Stimulated activated naive CD8-positive, alpha-beta T cell treated with anti-CD3 and anti-CD28 coated beads, Interleukin-15, Interleukin-2, amounts not matched to agents 100 U/mL and 50 U/mL, for 24 hours (primary cell): ENCODE measurements at regions not wholly inside any gene's neighbourhood (a gene's known extent, or its start where the extent isn't known, plus 50 kb on each side); places are given as distances from the start of the nearest gene placed in this dataset.
A peak's percentile ranks its signal among the peaks of the same experiment; 100 is the strongest.

ENCODE experiments used
- ATAC-seq: fragments of 150-1000 bp; cut with Tn5 transposase; one replicate; pipeline ENCODE4 v1.10.0; 2021
- DNase-seq: peaks from one replicate; pipeline ENCODE4 v3.0.0; 2021

DNA sequence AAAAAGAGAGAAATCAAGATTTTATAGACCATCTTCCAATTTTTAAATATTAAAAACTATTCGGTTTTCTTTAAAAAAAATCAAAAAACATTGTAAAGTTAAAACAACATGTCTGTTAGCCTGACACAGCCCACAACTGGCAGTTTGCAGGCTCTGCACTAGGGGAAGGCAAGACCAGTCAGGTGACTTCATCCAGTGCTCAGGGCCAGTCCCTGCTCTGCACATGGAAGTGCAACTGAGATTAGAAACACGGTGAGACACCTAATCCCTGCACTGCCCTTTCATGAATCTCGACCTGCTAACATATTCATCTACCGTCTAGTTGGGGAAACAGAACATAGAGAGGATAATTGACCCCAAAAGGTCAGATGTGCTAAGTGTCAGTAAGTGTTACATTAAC, 135.2 kb downstream of the BARD1 start:
- DNase-seq, result no peak
- ATAC-seq, result no peak

DNA sequence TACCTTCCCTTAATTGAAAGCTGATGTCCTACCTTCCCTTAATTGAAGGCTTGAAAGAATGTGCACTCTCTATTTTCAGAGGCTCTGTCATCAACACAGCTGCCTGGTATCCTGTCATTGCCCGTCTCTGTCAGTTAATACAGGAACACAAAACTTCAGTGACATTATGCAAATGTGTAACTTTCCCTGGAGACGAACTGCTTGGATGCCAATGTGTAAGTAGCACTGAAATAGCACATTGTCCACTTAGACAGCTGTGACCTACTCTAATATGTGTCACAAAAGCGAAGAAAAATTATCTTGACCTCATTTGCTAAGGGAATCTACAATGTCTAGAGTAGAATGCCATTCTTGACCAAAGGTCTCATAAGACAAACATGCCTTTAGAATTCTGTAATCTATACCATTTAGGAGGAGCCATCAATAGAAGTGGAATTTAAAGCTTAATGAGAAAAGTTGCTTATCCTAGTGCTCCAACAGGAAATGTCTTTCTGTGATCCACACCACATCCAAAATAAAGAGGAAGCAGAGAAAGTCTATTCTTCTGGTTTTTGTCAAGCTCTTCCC, 138.1 kb downstream of the BARD1 start:
- ATAC-seq (no peak), DNase-seq (no peak)

DNA sequence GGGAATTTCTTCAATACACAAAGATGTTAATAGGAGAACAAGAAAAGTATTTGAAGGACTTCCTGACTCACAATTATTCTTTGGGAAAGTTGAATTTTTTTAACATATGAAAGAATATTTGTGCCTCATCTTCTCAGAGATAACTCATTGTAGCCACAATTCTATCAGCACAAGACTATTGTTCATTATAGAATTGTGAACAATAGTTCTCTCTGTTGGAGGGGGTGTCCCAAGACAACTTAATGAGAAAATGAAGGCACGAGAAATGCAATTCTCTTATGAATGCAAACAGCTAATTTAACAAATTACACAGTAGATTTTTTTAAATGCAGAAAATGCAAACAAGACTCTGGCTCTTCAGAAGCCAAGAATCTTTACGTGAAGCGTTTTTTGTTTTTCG, 157.0 kb downstream of the BARD1 start:
- DNase-seq (no peak), ATAC-seq (no peak)

DNA sequence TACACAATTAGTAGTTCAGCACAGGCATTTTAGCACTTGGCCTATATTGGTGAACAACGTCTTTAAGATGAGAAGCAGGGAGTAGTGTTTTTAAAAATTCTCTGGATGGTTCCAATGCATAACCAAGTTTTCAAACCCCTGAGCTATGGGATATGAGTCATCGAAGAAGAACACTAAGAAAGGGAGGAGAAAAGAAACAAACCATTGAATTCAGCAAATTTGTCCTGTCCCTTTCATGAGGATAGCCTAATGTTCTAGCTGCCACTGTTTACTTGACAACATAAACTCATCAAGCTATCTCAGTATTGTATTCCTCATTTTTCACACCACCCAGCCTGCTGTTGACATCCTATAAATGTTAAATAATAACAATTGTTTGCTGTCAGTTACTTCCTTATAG, 158.0 kb downstream of the BARD1 start:
- ATAC-seq (no peak), DNase-seq (no peak)

DNA sequence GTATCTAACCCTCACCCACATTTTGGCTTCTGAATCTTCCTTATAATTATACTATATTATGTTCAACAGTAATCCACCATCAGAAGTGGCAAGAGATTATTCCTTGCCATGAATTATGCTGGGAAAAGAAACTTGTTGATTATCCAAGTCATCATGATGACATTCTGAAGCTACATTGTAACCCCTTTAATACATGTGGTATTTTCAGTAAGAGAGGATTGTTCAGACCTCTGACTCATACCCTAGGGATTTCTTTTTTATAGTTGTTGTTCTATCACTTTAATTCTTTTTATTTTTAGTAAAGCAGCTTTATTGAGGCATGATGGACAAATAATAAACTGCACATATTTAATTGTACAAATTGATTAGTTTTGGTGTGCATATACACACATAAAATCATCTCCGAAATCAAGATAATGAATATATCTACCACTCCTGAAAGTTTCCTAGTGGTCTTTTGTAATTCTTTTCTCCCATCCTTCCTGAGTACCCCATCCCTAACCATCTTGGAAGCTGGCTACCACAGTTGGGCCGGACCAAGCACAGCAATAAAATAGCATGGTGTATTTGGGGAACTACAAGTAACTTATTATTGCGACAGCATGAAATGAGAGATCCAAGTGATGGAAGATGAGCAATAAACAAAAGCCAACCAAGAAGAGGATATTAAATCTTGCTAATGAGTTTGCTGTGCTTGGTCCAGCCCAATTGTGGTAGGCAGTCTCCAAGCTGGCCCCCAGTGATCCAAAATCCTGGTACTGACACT, 159.9 kb downstream of the BARD1 start:
- no peak for ATAC-seq
- DNase-seq, result no peak

DNA sequence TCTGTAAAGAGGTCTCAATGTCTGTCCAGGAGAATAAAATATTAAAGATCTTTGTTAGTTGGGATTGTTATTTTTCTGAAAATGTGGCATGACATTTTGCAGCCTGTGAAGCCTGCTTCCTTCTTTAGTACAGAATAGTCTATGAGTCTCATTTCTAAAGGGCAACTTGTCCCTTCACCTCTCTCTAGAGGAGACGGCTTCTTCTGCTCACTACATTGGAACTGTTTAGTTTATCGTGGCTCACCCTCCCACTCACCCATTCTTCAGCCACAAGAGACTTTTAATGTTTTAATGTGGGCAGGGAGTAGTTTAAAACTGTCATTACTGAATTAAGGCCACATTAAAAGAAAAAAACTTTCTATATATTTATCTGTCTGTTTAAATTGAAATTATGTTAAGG, 161.0 kb downstream of the BARD1 start:
- no peak for DNase-seq
- peak; percentile 87 for ATAC-seq

DNA sequence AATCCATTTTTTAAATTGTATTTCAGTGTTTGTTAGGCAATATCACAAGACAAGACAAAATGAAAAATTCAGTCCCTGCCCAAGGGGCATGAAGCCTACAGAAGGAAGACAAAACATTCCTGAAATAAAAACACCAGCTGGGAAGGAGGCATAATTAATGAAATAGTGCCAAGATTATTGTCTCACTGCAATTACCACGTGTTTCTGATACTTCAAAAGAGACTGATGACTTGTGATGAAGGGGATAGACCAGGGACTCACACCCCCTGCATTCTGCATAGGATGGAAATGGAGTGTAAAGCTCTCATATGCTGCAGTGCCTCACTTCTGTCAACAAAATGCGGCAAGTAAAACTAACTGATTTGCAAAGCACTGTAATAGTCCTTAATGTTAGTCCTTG, 178.1 kb downstream of the BARD1 start:
- ATAC-seq (no peak), DNase-seq (no peak)

DNA sequence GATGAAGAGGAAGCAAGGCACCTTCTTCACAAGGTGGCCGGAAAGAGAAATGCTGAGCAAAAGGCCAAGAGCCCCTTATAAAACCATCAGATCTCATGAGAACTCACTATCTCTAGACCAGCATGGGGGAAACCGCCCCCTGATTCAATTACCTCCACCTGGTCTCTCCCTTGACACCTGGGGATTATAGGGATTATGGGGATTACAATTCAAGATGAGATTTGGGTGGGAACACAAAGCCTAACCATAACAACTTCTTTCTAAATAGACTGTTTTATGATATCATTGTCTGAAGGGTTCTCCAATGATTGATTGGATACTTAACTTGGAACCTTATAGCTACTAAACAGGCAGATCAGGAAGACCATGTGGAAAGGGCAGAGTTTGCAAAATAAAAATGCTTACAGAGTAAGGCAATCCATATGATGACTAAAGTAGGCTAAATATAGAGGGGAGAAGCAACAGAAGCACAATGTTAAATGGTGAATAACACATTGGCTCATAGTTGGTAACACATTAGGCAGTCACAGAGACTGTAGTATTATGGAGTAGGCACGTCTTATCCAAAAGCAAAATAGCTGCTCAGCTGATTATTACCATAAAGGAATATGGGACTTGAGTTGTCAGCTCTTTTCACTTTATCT, 179.0 kb downstream of the BARD1 start:
- no peak for ATAC-seq
- DNase-seq, result no peak

DNA sequence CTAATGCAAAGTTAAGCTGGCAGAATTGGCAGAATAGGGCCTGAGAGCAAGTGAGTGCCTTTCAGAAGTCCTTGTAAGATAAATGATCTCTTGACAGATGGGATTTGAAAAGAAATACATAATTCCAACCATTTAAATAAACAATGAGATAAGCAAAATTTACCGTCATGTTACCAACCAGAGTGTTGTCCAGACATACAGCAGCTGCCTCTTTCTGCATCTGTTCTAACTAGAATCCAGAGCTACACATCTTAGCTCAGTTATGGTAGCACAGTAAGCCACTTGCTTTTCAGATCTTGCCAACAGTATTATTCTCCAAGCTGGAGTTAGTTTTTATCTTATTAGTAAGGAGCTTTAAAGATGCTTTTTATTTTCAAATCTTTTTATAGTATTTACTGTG, 179.6 kb downstream of the BARD1 start:
- ATAC-seq, result no peak
- DNase-seq, result no peak
